Esophagus squamous epithelium (tissue), 5 donors: ENCODE measurements at regions not wholly inside any gene's neighbourhood (a gene's known extent, or its start where the extent isn't known, plus 50 kb on each side); places are given as distances from the start of the nearest gene placed in this dataset.

Experiments used
- DNase-seq: peaks from one replicate; lab custom pipeline; 2025; lab: John Stamatoyannopoulos, UW
- H3K27ac ChIP-seq, 4 donors: fragments of 200-600 bp; sonication (generic); one replicate each; pipeline ENCODE4 v1.5.1; 2016 to 2019; ENCODE audit warnings: mild to moderate bottlenecking in 1 of 4
- H3K27me3 ChIP-seq, 4 donors: fragments of 200-600 bp; sonication (generic); 1 replicate in 3 of 4; 2 replicates in 1 of 4; pipeline versions ENCODE4 v1.5.1 to v1.6.0; 2017 to 2021; ENCODE audit warnings: antibody characterized with exemption in 1 of 4
- H3K36me3 ChIP-seq, 3 donors: fragments of 200-600 bp; sonication (generic); one replicate each; pipeline ENCODE4 v1.5.1; 2016 to 2019
- H3K4me1 ChIP-seq, 3 donors: fragments of 200-600 bp; sonication (generic); one replicate each; pipeline ENCODE4 v1.5.1; 2017 to 2019
- H3K4me3 ChIP-seq, 4 donors: fragments of 200-600 bp; sonication (generic); 1 replicate in 3 of 4; 2 replicates in 1 of 4; pipeline ENCODE4 v1.5.1; 2016 to 2019; ENCODE audit warnings: mild to moderate bottlenecking in 2 of 4, moderate library complexity in 1 of 4
- H3K9me3 ChIP-seq, 3 donors: fragments of 200-600 bp; sonication (generic); one replicate each; pipeline ENCODE4 v1.5.1; 2016 to 2019
- POLR2A ChIP-seq, 4 donors: fragments of 450-650 bp; IDR thresholded peaks; one replicate each; pipeline ENCODE4 v1.6.1; 2017; ENCODE audit warnings: antibody characterized with exemption in 4 of 4, mild to moderate bottlenecking in 4 of 4, moderate library complexity in 3 of 4
- WGBS, 2 donors: methylation state at CpG; one replicate each; pipeline ENCODE4 v1.1.5; 2018; 5-methylcytosine and 5-hydroxymethylcytosine counted together
- intact Hi-C: fragments of 100-400 bp; cut with DNase I; formaldehyde crosslinking; loops from one replicate; pipeline ENCODE4 v1.15.0; 2022
- TF ChIP-seq, protein P1 (sequence below), 6 experiments: fragments of 450-650 bp in 4 of 6; fragments of 200-600 bp in 2 of 6; sonication (generic) in 2 of 6; IDR thresholded peaks; one replicate each; pipeline ENCODE4 v1.5.1; 2016 to 2019; ENCODE audit warnings: antibody characterized with exemption in 6 of 6, mild to moderate bottlenecking in 4 of 6, moderate library complexity in 4 of 6
- donor health status: DM: yes; HTN: yes; CAD: no.

DNA sequence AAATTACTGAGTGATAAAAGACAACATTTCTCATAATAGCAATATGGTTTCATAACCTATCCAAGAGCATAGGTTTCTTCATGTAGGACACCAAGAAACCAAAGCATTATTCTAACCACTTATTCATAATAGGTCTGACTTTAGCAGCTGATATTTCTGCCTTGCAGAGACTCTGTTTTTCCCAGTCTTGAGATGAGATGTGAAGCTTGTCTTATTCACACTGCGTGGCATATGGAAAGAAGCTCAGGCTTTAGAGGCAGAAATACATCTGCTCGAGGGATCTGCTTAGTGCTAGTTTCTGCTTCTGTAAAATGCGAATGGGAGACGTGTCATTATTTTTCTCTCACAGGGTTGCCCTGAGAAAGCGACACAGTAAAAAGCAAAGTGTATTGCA lies 232.0 kb upstream of the SPRY2 start:
- 80 to 90% methylated on average over 5 of the region's 5 CpGs for WGBS, 2 donors

DNA sequence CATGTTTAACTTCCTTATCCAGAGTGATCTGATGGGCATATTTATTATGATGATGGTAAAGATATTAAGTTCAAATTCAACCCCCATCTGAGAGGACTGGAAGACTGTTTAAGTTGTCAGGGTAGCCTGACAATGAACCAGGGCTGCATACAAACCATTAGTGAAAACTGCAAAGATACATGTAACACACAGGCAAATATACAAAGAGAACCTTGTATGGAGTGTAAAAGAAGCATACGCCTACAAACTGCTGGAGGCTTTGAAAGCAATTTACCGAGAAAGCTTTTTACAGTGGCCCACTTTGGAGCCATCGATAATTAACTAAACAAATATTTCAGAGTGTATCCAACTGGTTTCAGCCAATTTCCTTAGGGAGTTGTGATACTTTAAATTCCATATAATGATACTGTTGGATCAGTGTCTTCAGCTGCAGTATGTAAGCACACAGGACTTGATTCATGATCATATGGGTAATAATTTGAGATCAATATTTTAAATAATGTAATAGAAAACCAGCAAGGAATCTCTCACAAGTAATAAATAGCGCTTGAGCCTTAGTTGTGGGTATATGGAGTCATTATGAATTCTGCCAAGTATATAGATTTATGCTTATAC lies 231.5 kb upstream of the SPRY2 start:
- no peaks in the 10 kb centered on the region for H3K9me3 ChIP-seq
- WGBS, 2 donors: 76 to 82% methylated on average over 4 of the region's 4 CpGs

More for the DNA sequence above, 232.0 kb upstream of the SPRY2 start:
- no peak for DNase-seq
- intact Hi-C loops: no loop called here
- no peak overlapping the region for H3K27ac ChIP-seq
- no peaks in the 10 kb centered on the region for H3K36me3 ChIP-seq
- H3K9me3 ChIP-seq: no peaks in the 10 kb centered on the region
- H3K4me1 ChIP-seq: peaks cover 0 to 6% (median 0%) of the 10 kb centered on the region in 3 donors
- H3K4me3 ChIP-seq: no peak overlapping the region
- no peaks in the 10 kb centered on the region for H3K27me3 ChIP-seq
- no peak for TF ChIP-seq POLR2A (IDR thresholded peaks at IDR 0.05)
- TF ChIP-seq, protein P1, sequence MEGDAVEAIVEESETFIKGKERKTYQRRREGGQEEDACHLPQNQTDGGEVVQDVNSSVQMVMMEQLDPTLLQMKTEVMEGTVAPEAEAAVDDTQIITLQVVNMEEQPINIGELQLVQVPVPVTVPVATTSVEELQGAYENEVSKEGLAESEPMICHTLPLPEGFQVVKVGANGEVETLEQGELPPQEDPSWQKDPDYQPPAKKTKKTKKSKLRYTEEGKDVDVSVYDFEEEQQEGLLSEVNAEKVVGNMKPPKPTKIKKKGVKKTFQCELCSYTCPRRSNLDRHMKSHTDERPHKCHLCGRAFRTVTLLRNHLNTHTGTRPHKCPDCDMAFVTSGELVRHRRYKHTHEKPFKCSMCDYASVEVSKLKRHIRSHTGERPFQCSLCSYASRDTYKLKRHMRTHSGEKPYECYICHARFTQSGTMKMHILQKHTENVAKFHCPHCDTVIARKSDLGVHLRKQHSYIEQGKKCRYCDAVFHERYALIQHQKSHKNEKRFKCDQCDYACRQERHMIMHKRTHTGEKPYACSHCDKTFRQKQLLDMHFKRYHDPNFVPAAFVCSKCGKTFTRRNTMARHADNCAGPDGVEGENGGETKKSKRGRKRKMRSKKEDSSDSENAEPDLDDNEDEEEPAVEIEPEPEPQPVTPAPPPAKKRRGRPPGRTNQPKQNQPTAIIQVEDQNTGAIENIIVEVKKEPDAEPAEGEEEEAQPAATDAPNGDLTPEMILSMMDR (IDR thresholded peaks at IDR 0.05): no peak

DNA sequence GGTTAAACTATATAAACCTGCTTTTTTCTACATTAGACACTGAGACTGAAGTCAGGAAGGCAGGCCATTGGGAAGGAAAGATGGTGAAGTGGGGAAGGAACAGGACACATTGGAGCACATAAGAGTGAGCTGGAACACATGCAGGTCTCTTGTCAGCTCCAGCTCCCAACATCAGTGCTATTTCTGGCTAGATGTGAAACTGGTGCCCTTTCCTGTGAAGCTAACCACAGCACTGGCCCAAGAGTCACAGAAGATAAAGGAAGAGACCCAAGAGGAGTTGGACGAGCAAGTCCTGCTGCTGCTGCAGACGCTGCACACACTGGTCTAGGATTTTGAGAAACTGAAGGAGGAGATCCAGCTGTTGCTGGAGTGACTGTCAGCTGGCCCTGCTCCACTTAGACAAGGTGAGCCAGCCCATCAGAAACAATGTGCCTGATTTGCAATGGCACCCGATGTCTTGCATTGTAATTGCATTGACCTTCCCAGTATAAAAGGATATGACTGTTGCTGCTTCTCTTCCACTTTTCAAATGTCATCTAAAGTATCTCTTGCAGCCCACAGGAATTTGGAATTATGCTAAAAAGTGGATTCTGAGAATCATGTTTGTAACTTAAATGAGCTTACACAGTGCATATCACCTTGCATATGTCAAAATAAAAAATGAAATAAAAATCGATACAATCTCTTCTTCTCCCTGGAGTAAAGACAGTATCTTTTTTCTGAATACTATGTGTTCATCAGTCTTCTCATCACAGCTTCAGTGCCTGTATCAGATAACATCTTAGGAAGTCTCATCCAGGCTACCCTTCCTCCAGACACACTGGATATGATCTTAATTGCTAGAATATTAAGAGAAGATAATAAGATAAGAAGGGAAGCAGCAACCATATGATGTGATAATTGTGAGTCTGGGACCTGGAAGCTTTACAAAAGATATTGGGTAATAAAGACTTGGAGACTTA lies 230.7 kb upstream of the SPRY2 start:
- TF ChIP-seq, protein P1 (IDR thresholded peaks at IDR 0.05): no peak
- no peak for TF ChIP-seq POLR2A (IDR thresholded peaks at IDR 0.05)
- 60 to 85% methylated on average over 3 to 4 of the region's 4 CpGs for WGBS, 2 donors
- Histone ChIP-seq H3K9me3 (no peaks in the 10 kb centered on the region), H3K36me3 (no peaks in the 10 kb centered on the region), H3K27me3 (no peaks in the 10 kb centered on the region), H3K4me3 (no peak overlapping the region), H3K27ac (no peak overlapping the region), H3K4me1 (peaks cover 0 to 6% (median 0%) of the 10 kb centered on the region in 3 donors)
- intact Hi-C loops: no loop called here
- DNase-seq: no peak

More for the DNA sequence above, 231.5 kb upstream of the SPRY2 start:
- no peaks in the 10 kb centered on the region for H3K36me3 ChIP-seq
- no peaks in the 10 kb centered on the region for H3K27me3 ChIP-seq
- H3K4me3 ChIP-seq: no peak overlapping the region
- H3K27ac ChIP-seq: no peak overlapping the region
- TF ChIP-seq, protein P1 (IDR thresholded peaks at IDR 0.05): no peak
- no peak for TF ChIP-seq POLR2A (IDR thresholded peaks at IDR 0.05)
- DNase-seq: no peak
- intact Hi-C loops: no loop called here
- peaks cover 0 to 6% (median 0%) of the 10 kb centered on the region in 3 donors for H3K4me1 ChIP-seq

DNA sequence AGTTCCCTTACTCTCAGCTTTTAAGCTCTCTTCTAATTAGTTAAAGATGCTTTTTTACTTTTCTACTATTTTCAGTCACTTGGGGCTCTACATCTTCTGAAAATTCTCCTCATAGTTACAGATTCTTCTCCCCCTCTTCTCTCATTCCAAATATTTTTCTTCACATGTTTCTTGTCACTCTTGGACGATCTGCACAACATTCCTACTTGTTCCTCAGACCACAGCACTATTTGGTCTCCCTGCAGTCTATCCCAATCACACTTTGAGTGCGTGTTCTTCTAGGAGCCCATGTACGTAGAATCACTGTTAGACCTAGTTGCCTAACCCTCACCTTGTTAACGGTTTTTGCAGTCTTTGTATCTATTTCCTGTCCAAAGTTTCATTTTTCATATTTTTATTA lies 222.5 kb upstream of the SPRY2 start:
- H3K36me3 ChIP-seq: no peaks in the 10 kb centered on the region
- intact Hi-C loops: no loop called here
- WGBS, 2 donors: 64 to 72% methylated on average over 4 of the region's 4 CpGs
- no peak for DNase-seq
- H3K27ac ChIP-seq: no peak overlapping the region
- H3K27me3 ChIP-seq: no peaks in the 10 kb centered on the region
- TF ChIP-seq, protein P1 (IDR thresholded peaks at IDR 0.05): no peak
- no peak for TF ChIP-seq POLR2A (IDR thresholded peaks at IDR 0.05)
- no peaks in the 10 kb centered on the region for H3K9me3 ChIP-seq
- H3K4me1 ChIP-seq: no peaks in the 10 kb centered on the region
- no peak overlapping the region for H3K4me3 ChIP-seq
